GM18951 (cell line): ENCODE measurements at regions not wholly inside any gene's neighbourhood (a gene's known extent, or its start where the extent isn't known, plus 50 kb on each side); places are given as distances from the start of the nearest gene placed in this dataset.

Experiments
- POLR2A ChIP-seq: IDR thresholded peaks from 4 replicates; pipeline ENCODE4 v1.6.1; 2011; ENCODE audit warnings: mild to moderate bottlenecking; ENCODE audit not compliant: insufficient read length, insufficient read depth; ENCODE audit errors: extremely low read depth
- in situ Hi-C: fragments of 300-500 bp; cut with MboI; formaldehyde crosslinking; loops from one replicate; pipeline ENCODE4 v1.12.0; 2022; ENCODE audit warnings: low sequenced_read_pairs, mixed read lengths, inconsistent platforms; ENCODE audit not compliant: unreplicated experiment

- in situ Hi-C loops, result no loop called here
- TF ChIP-seq POLR2A, result no peak
Measured at GRCh38 chr10:6699336-6699735, 119.3 kb upstream of the PRKCQ start.

- TF ChIP-seq POLR2A, result no peak
- in situ Hi-C loops, result no loop called here
Measured at GRCh38 chr10:6695519-6695918, 115.4 kb upstream of the PRKCQ start.

GRCh38 chr10:6694447-6695140 is 114.5 kb upstream of the PRKCQ start:
- TF ChIP-seq POLR2A, result no peak
- in situ Hi-C loops, result no loop called here

- TF ChIP-seq POLR2A, result no peak
- in situ Hi-C loops, result no loop called here
Measured at GRCh38 chr10:6692856-6693255, 112.8 kb upstream of the PRKCQ start.

GRCh38 chr10:6692103-6692502 is 112.0 kb upstream of the PRKCQ start:
- no peak for TF ChIP-seq POLR2A
- in situ Hi-C loops, result no loop called here

GRCh38 chr10:6689036-6689435 is 109.0 kb upstream of the PRKCQ start:
- in situ Hi-C loops, result no loop called here
- TF ChIP-seq POLR2A, result no peak

GRCh38 chr10:6680735-6681134 is 100.7 kb upstream of the PRKCQ start:
- no peak for TF ChIP-seq POLR2A
- in situ Hi-C loops, result no loop called here

GRCh38 chr10:6678956-6679355 is 98.9 kb upstream of the PRKCQ start:
- in situ Hi-C loops, result loop anchor here (10.0 kb wide), 1 partner anchor 264 kb away; no protein-coding TSS in a partner anchor
- TF ChIP-seq POLR2A, result no peak

- TF ChIP-seq POLR2A, result no peak
- in situ Hi-C loops, result loop anchor here (10.0 kb wide), 1 partner anchor 264 kb away; no protein-coding TSS in a partner anchor
Measured at GRCh38 chr10:6678211-6678803, 98.2 kb upstream of the PRKCQ start.

GRCh38 chr10:6677129-6677528 is 97.1 kb upstream of the PRKCQ start:
- in situ Hi-C loops, result loop anchor here (10.0 kb wide), 1 partner anchor 262 kb away; no protein-coding TSS in a partner anchor

- in situ Hi-C loops, result loop anchor here (10.0 kb wide), 1 partner anchor 259 kb away; no protein-coding TSS in a partner anchor
Measured at GRCh38 chr10:6674291-6674690, 94.2 kb upstream of the PRKCQ start.

GRCh38 chr10:6671976-6672375 is 91.9 kb upstream of the PRKCQ start:
- TF ChIP-seq POLR2A, result no peak
- in situ Hi-C loops, result loop anchor here (10.0 kb wide), 1 partner anchor 257 kb away; no protein-coding TSS in a partner anchor

More at GRCh38 chr10:6674291-6674690, 94.2 kb upstream of the PRKCQ start:
- no peak for TF ChIP-seq POLR2A

GRCh38 chr10:6669269-6669859 is 89.3 kb upstream of the PRKCQ start:
- no peak for TF ChIP-seq POLR2A
- in situ Hi-C loops, result no loop called here

GRCh38 chr10:6667679-6668270 is 87.7 kb upstream of the PRKCQ start:
- in situ Hi-C loops, result no loop called here
- TF ChIP-seq POLR2A, result no peak

GRCh38 chr10:6667150-6667549 is 87.1 kb upstream of the PRKCQ start:
- TF ChIP-seq POLR2A, result no peak
- in situ Hi-C loops, result no loop called here
